ENCODE measurements at regions not wholly inside any gene's neighbourhood (a gene's known extent, or its start where the extent isn't known, plus 50 kb on each side); places are given as distances from the start of the nearest gene placed in this dataset.

DNA sequence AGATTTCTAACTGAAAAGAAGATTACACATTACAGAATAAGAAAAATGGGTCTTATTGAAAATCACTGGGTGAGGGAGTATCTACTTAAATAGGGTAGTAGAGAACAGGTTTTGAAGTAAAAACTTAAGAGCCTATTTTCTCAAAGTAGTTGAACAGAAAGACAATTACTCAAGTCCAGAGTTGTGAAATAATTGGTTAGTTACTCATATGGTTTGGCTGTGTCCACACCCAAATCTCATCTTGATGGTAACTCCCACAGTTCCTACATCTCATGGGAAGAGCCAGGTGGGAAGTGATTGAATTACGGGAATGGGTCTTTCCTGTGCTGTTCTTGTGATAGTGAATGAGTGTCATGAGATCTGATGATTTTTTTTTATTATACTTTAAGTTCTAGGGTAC lies 1035.3 kb upstream of the GJE1 start:
- CTCF ChIA-PET, result no interaction called here

GRCh38 chr6:141095308-141095707 lies 1037.4 kb upstream of the GJE1 start:
- BruUV-seq (replicated peaks), result no TSS peak
- H3K9me3 ChIP-seq, result 0 out of 2 replicates have a peak, but pooled peaks cover 2% of the 10 kb centered on the region
- H3K4me1 Mint-ChIP-seq (ENCODE audit: low read depth, unreplicated experiment), result no peaks in the 10 kb centered on the region
- ChIA-PET CTCF (no interaction called here), POLR2A (no interaction called here)
- H3K4me1 ChIP-seq, result no peaks in the 10 kb centered on the region
- no peaks in the 10 kb centered on the region for H3K36me3 ChIP-seq (ENCODE audit: control insufficient read depth, insufficient read depth, low read length)
- intact Hi-C loops (cut with micrococcal nuclease; ENCODE audit: unreplicated experiment), result no loop called here
- H3K27me3 Mint-ChIP-seq (ENCODE audit: insufficient read depth, unreplicated experiment), result no peaks in the 10 kb centered on the region
- no peak overlapping the region for H3K4me3 ChIP-seq (ENCODE audit: low read depth, low read length)
- H3K4me3 Mint-ChIP-seq (ENCODE audit: unreplicated experiment), result no peak overlapping the region
- H3K9me3 Mint-ChIP-seq (ENCODE audit: unreplicated experiment), result no peaks in the 10 kb centered on the region
- no peaks in the 10 kb centered on the region for H3K27me3 ChIP-seq (replicated peaks; ENCODE audit: control insufficient read depth, insufficient read depth, low read length)
- no peak for DNase-seq
- no peaks in the 10 kb centered on the region for H3K36me3 Mint-ChIP-seq (ENCODE audit: insufficient read depth, unreplicated experiment)
- TF ChIP-seq, protein P1, sequence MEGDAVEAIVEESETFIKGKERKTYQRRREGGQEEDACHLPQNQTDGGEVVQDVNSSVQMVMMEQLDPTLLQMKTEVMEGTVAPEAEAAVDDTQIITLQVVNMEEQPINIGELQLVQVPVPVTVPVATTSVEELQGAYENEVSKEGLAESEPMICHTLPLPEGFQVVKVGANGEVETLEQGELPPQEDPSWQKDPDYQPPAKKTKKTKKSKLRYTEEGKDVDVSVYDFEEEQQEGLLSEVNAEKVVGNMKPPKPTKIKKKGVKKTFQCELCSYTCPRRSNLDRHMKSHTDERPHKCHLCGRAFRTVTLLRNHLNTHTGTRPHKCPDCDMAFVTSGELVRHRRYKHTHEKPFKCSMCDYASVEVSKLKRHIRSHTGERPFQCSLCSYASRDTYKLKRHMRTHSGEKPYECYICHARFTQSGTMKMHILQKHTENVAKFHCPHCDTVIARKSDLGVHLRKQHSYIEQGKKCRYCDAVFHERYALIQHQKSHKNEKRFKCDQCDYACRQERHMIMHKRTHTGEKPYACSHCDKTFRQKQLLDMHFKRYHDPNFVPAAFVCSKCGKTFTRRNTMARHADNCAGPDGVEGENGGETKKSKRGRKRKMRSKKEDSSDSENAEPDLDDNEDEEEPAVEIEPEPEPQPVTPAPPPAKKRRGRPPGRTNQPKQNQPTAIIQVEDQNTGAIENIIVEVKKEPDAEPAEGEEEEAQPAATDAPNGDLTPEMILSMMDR (IDR thresholded peaks at IDR 0.05; ENCODE audit: insufficient read depth in 1 of 2, low read depth in 1 of 2, low read length in 1 of 2, severe bottlenecking in 1 of 2, unreplicated experiment in 1 of 2), result no peak
- no peak overlapping the region for H3K27ac Mint-ChIP-seq (ENCODE audit: unreplicated experiment)

More for the DNA sequence above, 1035.3 kb upstream of the GJE1 start:
- TF ChIP-seq, protein P1 (IDR thresholded peaks at IDR 0.05; ENCODE audit: insufficient read depth in 1 of 2, low read depth in 1 of 2, low read length in 1 of 2, severe bottlenecking in 1 of 2, unreplicated experiment in 1 of 2), result no peak
- 0 out of 2 replicates have a peak, but pooled peaks cover 2% of the 10 kb centered on the region for H3K9me3 ChIP-seq
- H3K4me1 Mint-ChIP-seq (ENCODE audit: low read depth, unreplicated experiment), result no peaks in the 10 kb centered on the region
- no peak overlapping the region for H3K27ac Mint-ChIP-seq (ENCODE audit: unreplicated experiment)
- BruUV-seq (replicated peaks), result no TSS peak
- H3K36me3 Mint-ChIP-seq (ENCODE audit: insufficient read depth, unreplicated experiment), result no peaks in the 10 kb centered on the region
- H3K27me3 Mint-ChIP-seq (ENCODE audit: insufficient read depth, unreplicated experiment), result no peaks in the 10 kb centered on the region
- H3K36me3 ChIP-seq (ENCODE audit: control insufficient read depth, insufficient read depth, low read length), result no peaks in the 10 kb centered on the region
- intact Hi-C loops (cut with micrococcal nuclease; ENCODE audit: unreplicated experiment), result no loop called here
- POLR2A ChIA-PET, result no interaction called here
- no peaks in the 10 kb centered on the region for H3K9me3 Mint-ChIP-seq (ENCODE audit: unreplicated experiment)
- no peak overlapping the region for H3K4me3 ChIP-seq (ENCODE audit: low read depth, low read length)
- H3K4me3 Mint-ChIP-seq (ENCODE audit: unreplicated experiment), result no peak overlapping the region
- H3K4me1 ChIP-seq, result no peaks in the 10 kb centered on the region
- DNase-seq, result no peak
- H3K27me3 ChIP-seq (replicated peaks; ENCODE audit: control insufficient read depth, insufficient read depth, low read length), result no peaks in the 10 kb centered on the region

- intact Hi-C loops (cut with micrococcal nuclease; ENCODE audit: unreplicated experiment), result no loop called here
- Histone ChIP-seq H3K27me3 (replicated peaks; ENCODE audit: control insufficient read depth, insufficient read depth, low read length) (no peaks in the 10 kb centered on the region), H3K36me3 (ENCODE audit: control insufficient read depth, insufficient read depth, low read length) (no peaks in the 10 kb centered on the region), H3K4me3 (ENCODE audit: low read depth, low read length) (no peak overlapping the region), H3K9me3 (no peaks in the 10 kb centered on the region), H3K4me1 (no peaks in the 10 kb centered on the region)
- ChIA-PET CTCF (no interaction called here), POLR2A (no interaction called here)
- TF ChIP-seq, protein P1 (IDR thresholded peaks at IDR 0.05; ENCODE audit: insufficient read depth in 1 of 2, low read depth in 1 of 2, low read length in 1 of 2, severe bottlenecking in 1 of 2, unreplicated experiment in 1 of 2), result no peak
- no peak overlapping the region for H3K27ac Mint-ChIP-seq (ENCODE audit: unreplicated experiment)
- no peak for DNase-seq
- no peaks in the 10 kb centered on the region for H3K4me1 Mint-ChIP-seq (ENCODE audit: low read depth, unreplicated experiment)
- no TSS peak for BruUV-seq (replicated peaks)
- H3K9me3 Mint-ChIP-seq (ENCODE audit: unreplicated experiment), result no peaks in the 10 kb centered on the region
- no peaks in the 10 kb centered on the region for H3K27me3 Mint-ChIP-seq (ENCODE audit: insufficient read depth, unreplicated experiment)
- no peak overlapping the region for H3K4me3 Mint-ChIP-seq (ENCODE audit: unreplicated experiment)
- H3K36me3 Mint-ChIP-seq (ENCODE audit: insufficient read depth, unreplicated experiment), result no peaks in the 10 kb centered on the region
Measured at GRCh38 chr6:141088171-141088570, 1044.6 kb upstream of the GJE1 start.
